Hypothalamus (tissue), 51 donors: ENCODE measurements at regions not wholly inside any gene's neighbourhood (a gene's known extent, or its start where the extent isn't known, plus 50 kb on each side); places are given as distances from the start of the nearest gene placed in this dataset.
"Not testable (repeated sequence)": the region's sequence is repeated elsewhere in the genome, so short reads cannot be mapped to it uniquely, and the experiment has no call there.

Experiments used
- DNase-seq, 51 donors: peaks; one replicate each; lab custom pipeline; 2025; lab: John Stamatoyannopoulos, UW

DNA sequence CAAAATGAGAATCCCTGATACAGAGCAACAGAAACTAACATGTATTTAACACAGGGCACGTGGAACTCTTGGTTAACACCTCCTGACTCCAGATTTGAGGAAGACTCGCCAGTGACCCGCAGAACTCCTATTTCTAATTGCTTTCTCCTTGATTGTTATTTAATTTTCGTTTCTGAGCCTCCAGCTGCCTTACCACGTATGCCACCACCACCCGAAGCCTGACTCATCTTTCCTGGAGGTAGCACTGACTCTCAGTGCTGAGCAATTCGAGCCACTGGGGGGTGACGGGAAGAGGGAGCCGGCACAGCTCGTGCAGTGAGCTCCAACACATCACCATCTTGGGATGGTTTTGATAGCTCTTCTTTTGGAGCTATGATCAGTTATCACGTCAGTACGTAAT is 273.9 kb upstream of the MGMT start:
- DNase-seq = peak in 1 of 51 donors; percentile 10

DNA sequence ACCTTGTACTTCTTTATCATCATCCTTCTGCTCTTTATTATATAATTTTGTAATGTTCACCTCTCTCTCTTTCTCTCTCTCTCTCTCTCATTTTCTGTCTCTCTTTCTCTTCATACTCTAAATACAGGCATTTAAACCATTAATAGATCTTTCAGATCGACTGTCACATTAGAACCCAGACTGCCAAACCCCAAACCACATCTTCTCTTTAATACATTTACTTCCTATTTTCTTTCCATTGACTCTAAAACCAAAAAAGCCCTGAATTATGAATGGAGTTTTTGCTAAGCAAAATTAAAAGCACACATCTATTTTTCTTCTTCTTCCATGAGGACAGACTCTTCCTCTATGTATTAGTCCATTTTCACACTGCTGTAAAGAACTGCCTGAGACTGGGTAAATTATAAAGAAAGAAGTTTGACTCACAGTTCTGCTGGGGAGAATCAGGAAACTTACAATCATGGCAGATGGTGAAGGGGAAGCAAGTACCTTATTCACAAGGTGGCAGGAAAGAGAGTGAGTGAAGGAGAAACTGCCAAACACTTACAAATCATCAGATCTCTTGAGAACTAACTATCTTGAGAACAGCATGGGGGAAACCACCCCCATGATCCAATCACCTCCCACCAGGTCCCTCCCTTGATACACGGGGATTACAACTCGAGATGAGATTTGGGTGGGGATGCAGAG is 272.7 kb upstream of the MGMT start:
- DNase-seq = no peak

DNA sequence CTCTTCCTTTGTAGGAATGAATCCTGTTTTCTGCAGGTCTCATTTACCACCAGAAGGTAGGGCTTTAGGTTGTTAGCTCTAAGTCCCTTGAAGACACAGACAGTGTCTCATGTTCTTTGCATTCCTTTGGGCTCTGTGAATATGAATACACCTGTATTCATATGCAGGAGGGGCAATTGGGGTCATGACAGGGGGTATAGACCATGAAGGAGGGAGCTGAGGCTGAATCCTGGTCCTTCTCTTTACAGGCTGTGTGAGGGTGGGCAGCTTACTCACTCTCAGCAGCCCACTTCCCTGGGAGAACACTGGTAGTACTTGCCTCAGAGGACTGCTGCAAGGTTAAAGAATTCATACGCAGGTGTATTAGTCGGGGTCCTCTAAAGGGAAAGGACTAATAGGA is 267.2 kb upstream of the MGMT start:
- DNase-seq = no peak

DNA sequence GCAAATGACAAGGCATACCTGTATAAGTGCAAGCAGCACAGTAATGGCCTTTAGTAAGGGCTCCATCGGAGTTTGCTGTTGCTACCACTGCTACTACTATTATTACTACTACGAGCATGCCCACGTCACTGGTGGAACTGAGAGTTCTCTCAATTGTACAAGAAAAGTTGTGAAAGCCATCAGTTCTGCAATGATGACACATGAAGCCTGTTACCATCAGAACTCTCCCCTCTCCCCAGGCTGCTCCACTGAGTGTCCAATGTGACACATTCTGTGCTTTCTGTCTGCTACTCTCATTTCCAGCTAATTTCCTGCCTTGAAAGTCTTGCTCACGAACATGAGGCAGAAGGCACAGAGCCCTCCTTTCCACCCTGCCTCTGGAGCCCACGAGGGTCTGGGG is 263.2 kb upstream of the MGMT start:
- no peak for DNase-seq

DNA sequence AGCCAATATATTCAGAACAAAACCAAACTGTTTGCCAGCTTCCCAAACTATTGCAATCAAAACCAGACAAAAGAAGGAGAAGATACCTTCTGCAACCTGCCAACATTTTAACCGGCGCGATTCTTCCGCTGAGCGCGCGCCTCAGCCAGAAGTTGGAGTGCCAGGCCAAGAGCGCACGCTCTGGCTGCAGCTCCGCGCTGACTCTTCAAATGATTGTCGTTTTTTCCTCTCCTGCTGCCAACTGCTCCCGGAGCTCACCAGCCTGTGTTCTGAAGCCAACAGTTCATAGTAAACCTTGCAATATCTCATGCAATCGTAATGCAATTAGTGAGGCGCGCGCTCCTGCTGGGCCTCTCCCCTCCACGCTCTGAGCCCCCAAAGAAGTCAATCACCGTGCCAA is 259.7 kb upstream of the MGMT start:
- no peak for DNase-seq

DNA sequence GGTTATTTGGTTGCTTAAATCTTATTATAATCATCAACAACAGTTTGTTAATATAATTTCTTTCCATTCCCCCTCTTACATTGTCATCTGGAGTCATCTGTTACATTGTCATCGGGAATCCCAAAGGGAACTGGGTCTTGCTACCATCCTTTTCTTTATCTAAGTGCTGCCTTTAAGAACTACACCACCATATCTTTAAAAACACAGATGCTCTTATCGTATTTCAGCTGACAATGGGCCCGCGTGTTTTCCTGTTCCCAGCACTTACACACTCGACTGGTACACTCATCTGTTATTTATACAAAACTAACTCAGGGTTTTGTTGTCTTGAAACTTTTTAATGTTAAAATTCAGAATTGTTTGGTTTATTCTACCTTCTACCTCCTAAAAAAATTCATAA is 256.2 kb upstream of the MGMT start:
- DNase-seq = no peak

DNA sequence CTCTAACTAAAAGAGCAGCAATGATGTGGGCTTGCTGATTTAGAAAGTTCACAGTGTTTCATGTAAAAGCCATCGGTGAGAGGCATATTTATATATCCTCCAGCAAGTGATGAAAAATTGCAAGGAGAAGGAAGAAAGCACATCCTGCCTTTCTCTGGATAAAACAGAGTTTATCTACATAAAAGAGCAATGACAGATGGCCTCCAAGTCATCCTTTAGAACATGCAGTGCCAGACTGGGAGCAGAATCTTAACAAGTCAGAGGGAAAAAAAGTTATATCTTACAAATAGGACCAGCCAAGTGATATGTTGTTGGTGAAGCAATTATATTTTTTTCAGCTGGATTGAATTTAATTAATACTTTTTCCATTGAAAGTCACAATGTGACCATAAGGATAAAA is 253.8 kb upstream of the MGMT start:
- no peak for DNase-seq

DNA sequence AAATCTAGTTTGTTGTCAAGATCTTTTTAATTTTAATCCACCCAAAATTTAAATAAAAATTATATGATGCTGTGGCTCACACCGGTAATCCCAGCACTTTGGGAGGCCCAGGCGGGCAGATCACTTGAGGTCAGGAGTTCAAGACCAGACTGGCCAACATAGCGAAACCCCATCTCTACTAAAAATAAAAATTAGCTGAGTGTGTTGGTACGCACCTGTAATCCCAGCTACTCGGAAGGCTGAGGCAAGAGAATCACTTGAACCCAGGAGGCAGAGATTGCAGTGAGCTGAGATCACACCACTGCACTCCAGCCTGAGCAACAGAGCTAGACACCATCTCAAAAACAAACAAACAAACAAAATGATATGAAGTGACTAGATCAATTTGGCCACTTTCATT is 253.0 kb upstream of the MGMT start:
- not testable (repeated sequence) for DNase-seq

DNA sequence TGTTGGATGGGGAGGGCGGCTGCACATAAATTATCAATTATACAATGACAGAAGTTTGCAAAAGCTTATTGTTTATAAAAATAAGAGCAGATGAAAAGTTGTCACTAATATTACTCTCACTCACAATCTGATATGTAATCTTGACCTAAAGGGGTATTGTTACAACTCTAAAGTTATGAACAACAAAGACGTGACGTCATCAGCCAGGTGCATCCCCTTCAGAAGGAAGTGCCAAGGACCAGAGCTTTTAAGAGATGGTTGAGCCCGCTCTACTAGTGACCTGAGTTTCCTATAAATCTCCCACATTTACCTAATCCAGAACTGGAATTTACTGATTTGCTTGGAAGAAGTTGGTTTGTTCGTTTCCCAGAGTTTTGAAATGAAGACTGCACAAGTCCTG is 247.7 kb upstream of the MGMT start:
- no peak for DNase-seq

DNA sequence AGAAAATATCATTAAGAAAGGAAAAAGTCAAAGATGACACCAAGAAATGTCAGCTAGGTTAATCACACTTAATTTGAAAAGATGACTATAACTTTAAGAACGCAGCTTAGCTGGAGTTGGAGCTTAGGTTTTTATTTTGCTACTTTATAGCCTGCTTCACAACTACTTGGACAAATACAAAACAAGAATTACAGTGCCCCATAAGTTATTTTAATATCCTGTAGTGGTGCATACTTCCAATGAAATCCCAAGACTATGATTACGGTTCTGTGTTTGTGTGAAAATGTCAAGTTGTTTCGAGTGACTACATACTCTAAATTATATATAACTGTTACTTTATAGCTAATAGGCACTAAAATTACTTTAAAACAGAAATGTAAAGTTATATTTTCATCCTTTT is 244.6 kb upstream of the MGMT start:
- DNase-seq = no peak

DNA sequence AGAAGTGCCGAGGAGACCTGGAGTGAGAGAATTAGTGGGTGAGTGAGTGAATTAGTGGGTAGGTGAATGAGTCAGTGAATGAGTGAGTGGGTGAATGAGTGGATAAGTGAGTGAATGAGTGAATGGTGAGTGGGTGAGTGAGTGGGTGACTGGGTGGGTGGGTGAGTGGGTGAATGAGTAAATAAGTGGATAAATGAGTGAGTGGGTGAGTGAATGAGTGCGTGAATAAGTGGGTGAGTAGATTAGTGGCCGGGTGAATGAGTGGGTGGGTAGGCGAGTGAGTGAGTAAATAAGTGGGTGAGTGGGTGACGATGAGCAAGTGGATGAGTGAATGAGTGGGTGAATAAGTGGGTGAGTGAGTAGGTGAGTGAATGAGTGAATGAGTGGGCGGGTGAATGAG is 243.7 kb upstream of the MGMT start:
- DNase-seq = no peak

DNA sequence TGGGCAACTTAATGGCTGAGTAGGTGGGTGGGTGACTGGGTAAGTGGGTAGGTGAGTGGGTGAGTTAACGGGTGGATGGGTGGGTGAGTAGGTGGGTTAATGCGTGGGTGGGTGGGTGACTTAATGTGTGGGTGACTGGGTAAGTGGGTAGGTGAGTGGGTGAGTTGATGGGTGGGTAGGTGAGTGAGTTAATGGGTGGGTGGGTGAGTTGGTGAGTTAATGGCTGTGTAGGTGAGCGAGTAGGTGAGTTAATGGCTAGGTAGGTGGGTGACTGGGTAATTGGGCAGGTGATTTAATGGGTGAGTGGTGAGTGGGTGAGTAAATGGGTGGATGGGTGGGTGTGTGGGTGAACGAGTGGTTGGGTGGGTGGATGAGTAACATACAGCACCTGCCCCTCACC is 243.0 kb upstream of the MGMT start:
- no peak for DNase-seq

DNA sequence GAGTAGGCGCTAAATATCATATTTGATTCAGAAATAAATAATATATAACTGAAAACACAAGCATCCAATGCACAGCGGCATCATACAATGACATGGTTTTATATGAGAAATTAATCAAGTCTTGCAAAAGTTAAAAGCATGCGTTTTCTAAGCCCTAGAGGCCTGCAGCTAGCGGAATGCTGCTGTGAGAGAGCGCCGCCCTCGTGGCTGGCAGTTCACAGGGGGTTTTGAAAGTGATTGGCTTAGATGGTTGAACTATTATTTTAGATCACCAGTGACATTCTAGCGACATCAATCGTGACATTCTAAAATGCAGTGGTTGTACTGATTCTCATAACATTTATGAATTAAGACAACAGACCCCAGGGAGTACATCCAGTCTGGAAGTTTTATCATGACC is 235.2 kb upstream of the MGMT start:
- no peak for DNase-seq

DNA sequence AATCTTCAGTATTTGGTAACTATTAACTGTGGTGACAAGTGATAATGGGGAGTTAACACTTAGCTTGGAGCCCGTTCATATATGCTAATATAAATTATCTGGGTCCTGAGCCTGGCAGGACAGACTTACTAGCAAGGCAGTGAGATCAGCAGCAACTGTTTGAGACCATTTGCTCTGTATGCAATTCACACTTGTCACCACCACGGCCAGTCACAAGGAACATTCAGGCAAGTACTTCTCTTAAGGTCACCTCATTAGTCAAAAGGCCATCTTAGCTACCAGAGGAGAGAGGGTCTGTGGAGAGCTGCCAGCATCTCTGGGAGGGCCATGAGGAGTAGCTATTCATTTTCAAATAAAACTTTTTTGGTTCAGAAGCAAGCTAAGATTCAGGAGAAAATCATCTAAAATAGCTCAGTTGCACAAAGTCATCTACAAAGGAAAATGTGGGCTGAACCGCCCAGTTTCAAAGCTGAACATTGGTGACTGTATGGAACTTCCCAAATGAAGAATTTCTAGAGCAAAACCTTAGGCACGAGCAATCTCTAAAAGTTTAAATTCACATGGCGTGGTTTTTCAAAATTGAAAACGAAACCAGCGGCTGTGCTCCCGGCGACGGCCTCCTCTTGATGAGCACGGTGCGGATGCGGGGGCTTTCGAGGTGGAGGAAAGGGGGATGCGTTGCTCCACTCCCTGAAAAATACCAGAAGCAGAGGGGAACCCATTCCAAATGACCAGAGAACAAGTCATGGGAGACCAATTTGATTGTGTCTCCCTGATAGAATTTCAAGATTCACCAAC is 233.5 kb upstream of the MGMT start:
- no peak for DNase-seq

DNA sequence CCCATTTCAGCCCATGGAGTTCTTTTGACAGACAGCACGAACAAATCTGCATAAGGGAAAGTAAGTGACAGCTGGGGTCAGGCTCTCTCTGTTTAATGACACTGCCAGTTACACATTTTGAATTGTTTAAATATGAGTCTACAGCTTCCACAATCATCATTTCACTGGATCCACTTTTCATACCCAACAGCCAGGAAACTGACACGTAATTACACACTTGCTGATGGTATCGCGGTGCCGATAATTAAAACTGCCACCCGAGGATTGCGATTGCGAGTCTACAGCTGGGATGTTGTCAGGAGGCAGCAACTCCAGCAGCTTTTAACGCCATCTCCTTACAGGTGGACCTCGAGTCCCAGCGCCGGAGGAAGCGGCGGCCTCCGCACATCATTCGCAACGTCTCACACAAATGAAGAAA is 230.8 kb upstream of the MGMT start:
- DNase-seq = no peak

DNA sequence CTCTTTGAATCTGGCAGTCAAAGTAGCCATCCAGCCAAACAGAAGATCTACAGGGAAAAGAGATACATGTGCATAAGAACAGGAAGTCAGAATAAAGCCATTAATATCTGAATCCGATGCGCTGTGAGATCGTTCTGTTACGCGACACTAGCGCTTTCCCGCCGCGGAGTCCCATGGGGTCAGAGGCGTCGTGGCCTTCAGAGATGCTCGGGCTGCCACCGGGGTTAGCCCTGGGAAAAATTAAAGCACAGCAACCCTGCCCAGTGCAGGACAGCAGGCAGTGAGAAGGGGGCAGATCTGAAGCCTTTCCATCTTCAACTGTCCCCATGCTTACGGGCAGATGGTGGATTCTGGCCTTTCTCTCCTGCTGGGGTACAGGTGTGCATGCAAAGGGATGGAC is 225.6 kb upstream of the MGMT start:
- no peak for DNase-seq

DNA sequence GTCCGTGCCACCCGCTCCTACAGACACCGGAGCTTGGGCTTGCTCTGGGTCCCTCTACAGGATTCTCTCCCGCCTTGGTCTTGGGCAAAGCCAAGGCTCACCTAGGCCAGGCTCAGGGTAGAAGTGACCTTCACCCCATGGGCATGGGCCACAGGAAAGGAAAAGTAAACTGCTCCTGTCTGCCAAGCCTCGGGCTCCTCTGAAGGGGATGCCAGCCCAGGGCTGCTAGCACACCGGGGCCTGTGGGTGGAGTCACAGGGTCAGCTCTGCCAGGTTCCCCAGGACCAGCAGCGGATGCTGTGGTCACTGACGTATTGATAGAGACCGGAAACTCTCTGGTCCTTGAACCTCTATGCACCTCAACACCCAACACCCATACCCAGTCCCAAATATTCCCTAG is 222.7 kb upstream of the MGMT start:
- DNase-seq = no peak

DNA sequence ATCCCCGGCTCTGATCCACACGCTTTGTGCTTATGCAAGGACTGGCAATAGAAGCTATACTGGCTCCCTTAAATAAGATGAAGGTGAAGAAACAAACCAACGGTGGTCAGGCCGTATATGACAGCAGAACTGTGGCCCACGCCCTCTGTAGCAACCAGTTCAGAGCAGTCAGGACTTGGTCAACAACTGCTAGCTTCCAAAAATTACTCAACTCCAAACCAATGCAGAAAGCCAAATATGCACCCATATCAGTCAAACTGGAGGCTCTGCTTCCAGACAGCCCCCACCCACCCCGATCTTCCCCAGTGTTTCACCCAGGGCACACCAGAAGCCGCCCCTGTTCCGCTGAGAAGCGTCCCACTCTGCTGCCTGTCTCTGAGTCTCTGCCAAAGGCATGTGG is 222.3 kb upstream of the MGMT start:
- no peak for DNase-seq

DNA sequence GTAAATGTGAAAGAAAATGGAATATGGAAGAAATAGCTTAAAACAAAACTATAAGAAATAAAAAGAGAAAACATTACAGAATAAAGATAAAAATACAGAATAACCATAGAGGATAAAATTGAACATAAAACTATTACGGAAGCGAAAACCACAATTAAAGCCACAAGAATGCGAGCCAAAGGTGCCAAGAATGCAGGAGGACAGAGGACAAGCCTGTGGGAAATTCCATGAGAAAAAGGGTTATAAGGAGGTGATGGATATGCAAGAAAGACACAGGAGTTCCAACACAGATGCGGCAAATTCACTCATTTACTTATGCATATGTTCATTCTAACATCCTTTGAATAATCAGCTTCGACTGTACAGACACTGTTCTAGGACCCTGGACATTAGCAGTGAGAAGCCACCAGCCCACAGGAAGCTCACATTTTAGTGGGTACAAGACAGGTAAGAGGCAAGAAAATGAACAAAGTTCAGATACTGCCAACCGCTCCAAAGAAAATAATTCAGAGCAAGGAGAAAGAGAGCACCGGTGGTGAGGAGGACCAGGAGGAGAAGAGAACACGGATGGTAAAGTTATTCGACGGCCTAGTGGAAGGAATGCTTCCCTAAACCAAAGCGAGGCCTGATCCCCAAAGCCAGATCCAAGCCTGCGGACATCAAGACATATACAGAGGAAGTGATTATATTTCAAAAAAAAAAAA is 213.7 kb upstream of the MGMT start:
- no peak for DNase-seq

DNA sequence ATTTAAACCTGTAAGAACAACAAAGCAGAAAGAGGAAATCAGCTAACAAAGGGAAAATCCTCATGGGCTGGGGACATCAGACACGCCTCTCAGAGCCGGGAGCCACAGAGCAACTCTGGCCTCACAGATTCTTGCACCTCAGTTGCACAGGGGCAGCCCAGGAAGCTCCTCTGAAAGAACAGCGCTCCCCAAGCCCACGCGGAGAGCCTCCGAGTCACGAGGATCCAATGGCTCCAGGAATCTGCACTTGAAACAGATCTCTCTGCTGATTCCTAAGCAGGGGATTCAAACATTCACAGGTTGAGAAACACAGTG is 213.2 kb upstream of the MGMT start:
- no peak for DNase-seq

DNA sequence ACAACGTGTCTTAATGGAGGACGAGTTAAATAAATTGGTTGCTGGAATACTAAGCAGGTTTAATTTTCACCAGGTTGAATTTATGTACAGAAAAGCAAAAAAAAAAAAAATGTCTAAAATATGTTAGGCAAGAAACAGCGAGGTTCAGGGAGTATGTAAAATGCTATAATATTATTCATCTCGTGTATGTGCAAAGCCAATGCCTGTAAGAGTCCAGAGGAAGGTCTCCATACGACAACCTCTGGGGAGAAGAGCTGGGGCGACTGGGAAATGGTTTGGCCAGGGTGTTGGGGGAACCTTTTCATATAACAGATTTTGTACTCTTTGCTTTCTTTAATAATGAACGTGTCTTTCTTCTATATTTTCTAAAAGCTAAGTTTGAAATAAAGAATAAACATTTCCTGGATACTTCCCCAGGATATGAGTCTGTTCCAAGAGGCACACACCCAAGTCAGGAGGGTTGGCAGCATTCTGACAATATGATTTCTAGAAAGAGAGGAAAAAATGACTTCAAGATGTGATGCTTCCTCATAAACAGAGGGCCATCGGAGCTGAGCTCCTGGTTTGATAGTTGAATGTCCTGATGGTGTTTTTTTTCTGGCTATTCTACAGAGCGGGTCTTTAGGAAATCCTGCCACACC is 208.6 kb upstream of the MGMT start:
- DNase-seq = no peak
